Myocyte (in vitro differentiated cells): ENCODE measurements at regions not wholly inside any gene's neighbourhood (a gene's known extent, or its start where the extent isn't known, plus 50 kb on each side); places are given as distances from the start of the nearest gene placed in this dataset.

Experiments
- DNase-seq: peaks from one replicate; pipeline ENCODE4 v3.0.0-alpha.2; 2012; ENCODE audit warnings: low read depth

DNA sequence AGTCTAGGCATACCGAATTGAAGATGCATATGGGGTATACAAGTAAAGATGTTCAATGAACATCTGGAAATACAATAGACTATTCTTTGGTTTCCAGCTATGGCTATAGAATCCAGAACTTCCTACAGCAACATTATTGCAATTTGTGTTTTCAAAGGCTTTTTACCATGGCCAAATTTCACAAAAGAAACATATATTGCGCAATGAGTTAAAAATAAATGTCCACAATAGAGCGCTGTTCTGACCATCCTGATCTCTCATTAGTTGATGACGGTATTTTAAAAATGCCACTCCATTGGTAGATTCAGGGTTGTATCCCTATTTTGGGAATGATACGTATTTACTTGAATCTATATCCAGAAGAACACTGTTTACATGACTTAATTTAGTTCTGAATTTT is 139.2 kb downstream of the LINC00632 start:
- no peak for DNase-seq

- DNase-seq: no peak
These were observed 141.7 kb upstream of the SPANXB1 start for GRCh38 chrX:140860718-140861117.

GRCh38 chrX:140866446-140866845 is 135.9 kb upstream of the SPANXB1 start:
- no peak for DNase-seq

- DNase-seq: no peak
These were observed 89.8 kb upstream of the SPANXB1 start for GRCh38 chrX:140912606-140913005.

DNA sequence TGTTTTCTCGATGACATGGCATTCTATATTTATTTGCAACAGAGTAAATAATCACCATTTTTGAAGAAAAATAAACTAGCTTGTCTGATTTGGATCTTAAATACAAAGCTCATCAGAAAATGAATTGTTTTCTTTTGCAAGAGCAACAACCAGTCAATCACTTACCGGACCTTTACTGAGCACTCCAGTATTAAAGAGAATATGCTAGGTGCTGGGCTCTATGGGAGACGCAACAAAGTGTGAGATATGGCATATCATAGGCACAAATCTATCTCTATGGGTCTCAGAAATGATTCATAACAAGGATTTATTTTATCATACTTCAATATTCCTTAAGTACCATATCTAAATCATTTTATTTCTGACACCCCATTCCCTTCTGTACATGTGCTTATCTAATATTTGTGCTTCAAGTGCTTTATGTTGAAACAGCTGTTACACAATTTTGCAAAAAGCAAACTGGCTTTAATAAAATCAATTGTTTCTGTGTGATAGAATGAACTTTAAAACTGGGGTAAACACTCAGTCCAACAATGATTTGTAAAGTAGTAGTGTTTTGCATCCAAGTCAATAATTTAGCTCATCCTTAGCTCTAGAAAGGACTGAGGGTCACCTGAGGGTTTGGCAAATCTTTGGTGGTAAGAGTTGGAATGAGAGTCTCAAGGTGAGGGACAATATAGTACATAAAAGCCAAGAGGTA is 88.4 kb upstream of the SPANXB1 start:
- no peak for DNase-seq

GRCh38 chrX:140916872-140917271 is 85.5 kb upstream of the SPANXB1 start:
- no peak for DNase-seq

DNA sequence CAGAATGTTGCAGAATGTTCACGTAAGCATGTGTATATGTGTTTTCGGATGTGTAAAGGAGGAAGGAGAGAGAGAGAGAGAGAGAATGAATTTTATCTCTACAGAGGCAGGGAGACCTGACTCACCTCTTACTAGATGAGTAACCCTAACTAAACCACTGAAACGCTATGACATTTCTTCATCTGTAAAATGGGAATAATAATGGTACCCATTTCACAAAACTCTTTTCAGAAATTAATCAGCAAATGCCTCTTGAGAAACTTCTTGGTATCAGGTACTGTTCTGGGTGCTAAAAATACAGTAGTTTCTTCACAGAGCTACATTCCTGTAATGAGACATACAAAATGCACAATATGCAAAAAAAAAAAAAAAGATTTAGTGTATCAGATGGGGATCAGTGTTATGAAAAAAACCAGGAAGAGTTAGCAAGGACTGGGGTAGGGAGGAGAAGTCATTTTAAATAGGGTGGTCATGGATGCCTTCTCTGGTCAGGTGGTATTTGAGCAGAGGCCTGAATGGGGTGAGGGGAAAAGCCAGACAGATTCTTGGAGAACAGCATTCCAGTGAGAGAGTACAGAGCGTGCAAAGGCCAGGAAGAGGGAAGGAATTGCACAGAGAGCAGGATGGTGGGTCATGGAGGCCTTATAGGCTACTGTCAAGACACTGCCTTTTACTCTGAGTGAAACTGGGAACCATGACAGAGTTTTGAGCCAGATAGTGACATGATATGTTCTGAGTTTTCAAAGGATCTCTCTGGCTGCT is 84.9 kb upstream of the SPANXB1 start:
- no peak for DNase-seq

GRCh38 chrX:140918398-140919038 is 83.9 kb upstream of the SPANXB1 start:
- DNase-seq: peak; percentile 59

DNA sequence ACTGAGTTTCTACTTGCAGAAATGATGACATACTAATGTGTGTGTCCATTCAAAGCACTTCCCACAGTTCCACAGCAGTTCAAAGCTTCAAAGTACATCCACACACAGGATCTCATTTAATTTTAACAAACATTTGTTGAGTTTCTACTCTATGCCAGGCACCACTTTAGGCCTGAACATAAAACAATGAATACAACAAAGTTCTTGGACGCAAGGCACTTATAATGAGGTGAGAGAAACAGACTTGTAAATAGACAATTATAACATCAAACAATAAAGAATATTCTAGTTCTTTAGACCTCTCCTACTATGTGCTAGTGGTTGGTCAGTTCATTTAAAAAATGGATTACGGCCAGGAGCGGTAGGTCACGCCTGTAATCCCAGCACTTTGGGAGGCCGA is 82.0 kb upstream of the SPANXB1 start:
- DNase-seq: no peak

GRCh38 chrX:140923118-140923517 is 79.3 kb upstream of the SPANXB1 start:
- DNase-seq: no peak

DNA sequence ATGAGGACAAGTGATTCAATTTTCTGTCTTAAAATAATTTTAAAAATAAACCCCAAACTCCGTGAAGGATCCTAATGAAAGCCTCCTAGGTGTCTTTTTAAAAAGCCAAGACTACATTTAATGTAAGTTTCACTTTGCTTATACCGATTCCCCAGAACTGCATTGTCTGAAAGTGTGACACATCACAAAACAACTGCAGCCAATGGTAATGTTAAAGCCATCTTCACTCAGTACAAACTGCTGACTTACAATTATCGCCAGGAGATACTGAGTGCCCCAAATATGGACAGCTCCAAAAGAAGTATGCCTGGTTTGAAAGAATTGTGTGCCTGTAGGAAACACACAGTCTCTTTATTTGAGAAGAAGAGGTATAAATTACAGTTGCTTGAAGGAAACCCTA is 73.7 kb upstream of the SPANXB1 start:
- no peak for DNase-seq

- DNase-seq: no peak
These were observed 69.4 kb upstream of the SPANXB1 start for GRCh38 chrX:140933016-140933415.

GRCh38 chrX:140933874-140934655 is 68.3 kb upstream of the SPANXB1 start:
- no peak for DNase-seq

GRCh38 chrX:140943513-140943912 is 58.9 kb upstream of the SPANXB1 start:
- no peak for DNase-seq

DNA sequence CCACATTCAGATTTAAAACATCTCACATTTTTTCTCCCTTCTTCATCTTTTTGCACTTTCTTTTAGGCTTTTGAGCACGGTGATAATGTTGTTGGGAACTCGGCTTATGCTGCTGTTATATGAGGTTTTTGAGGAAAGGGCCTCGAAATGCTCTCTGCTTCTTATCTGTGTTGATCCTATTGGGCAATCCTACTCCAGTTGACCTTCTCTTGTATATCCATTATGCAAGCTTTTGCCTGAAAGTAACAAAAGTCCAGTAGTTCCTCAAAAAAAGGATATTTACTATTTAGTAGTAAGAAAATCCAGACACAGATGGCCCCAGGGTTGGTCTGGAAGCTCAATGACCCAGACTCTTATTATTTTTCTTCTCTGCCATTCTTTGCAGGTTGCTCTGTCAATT is 57.7 kb upstream of the SPANXB1 start:
- DNase-seq: no peak

- DNase-seq: no peak
These were observed 53.6 kb upstream of the SPANXB1 start for GRCh38 chrX:140948827-140949226.

- DNase-seq: peak; percentile 2
These were observed 53.2 kb upstream of the SPANXB1 start for GRCh38 chrX:140949233-140949632.
